GM12878 (cell line): ENCODE measurements at regions not wholly inside any gene's neighbourhood (a gene's known extent, or its start where the extent isn't known, plus 50 kb on each side); places are given as distances from the start of the nearest gene placed in this dataset.

Experiments
- ATAC-seq: fragments of 200-7000 bp; cut with Tn5 transposase; 3 replicates; pipeline ENCODE4 v1.9.1; 2020; ENCODE audit warnings: mild to moderate bottlenecking, moderate library complexity
- BruUV-seq: library from RNA; stranded (reverse); fragments of 400-500 nt; replicated peaks from 2 replicates; lab custom pipeline; 2021; lab: Mats Ljungman, UMichigan
- CTCF ChIA-PET: fragments of 300-600 bp; sonication (Branson Sonifier 250); formaldehyde crosslinking; extraction: SDS; loops from one replicate; lab custom pipeline; 2021; ENCODE audit warnings: inconsistent platforms; lab: Yijun Ruan, JAX
- POLR2A ChIA-PET: fragments of 350-600 bp; formaldehyde crosslinking; extraction: SDS; loops from one replicate; lab custom pipeline; 2021; ENCODE audit warnings: inconsistent platforms; lab: Charles Lee
- RAD21 ChIA-PET: fragments of 300-600 bp; sonication (Branson Sonifier 250); formaldehyde crosslinking; loops from one replicate; lab custom pipeline; 2023; ENCODE audit warnings: antibody characterized with exemption; ENCODE audit not compliant: unreplicated experiment; lab: Charles Lee
- SMC1A ChIA-PET: fragments of 300-600 bp; sonication (Branson Sonifier 250); formaldehyde crosslinking; loops from one replicate; lab custom pipeline; 2023; ENCODE audit not compliant: unreplicated experiment, uncharacterized antibody; lab: Charles Lee
- DNase-seq: peaks from one replicate; pipeline ENCODE4 v3.0.0-alpha.2; 2011; ENCODE audit warnings: low read depth, low spot score
- FAIRE-seq: peaks from 3 replicates; lab custom pipeline; 2011; peaks lifted over from hg19 to GRCh38; lab: Jason Lieb, UNC
- H2AFZ ChIP-seq: 2 replicates; pipeline ENCODE4 v1.6.0; 2011; ENCODE audit warnings: low read depth, low read length, control low read depth; ENCODE audit not compliant: control insufficient read depth
- H3K27ac ChIP-seq: 2 replicates; pipeline ENCODE4 v1.5.1; 2011; ENCODE audit warnings: control low read depth; ENCODE audit not compliant: control insufficient read depth, insufficient read depth
- H3K27me3 ChIP-seq, 2 experiments: replicated peaks in 1 of 2; 2 replicates each; pipeline versions ENCODE4 v1.6.0 to v1.6.1; 2011; ENCODE audit warnings: low read length in 1 of 2; ENCODE audit not compliant: control insufficient read depth in 2 of 2, insufficient read depth in 2 of 2
- H3K36me3 ChIP-seq, 2 experiments: 2 replicates each; pipeline ENCODE4 v1.5.1; 2011; ENCODE audit warnings: low read length in 1 of 2; ENCODE audit not compliant: control insufficient read depth in 2 of 2, insufficient read depth in 2 of 2
- H3K4me1 ChIP-seq: 2 replicates; pipeline ENCODE4 v1.6.1; 2011; ENCODE audit warnings: mild to moderate bottlenecking, low read length, moderate library complexity, mixed read lengths; ENCODE audit not compliant: control insufficient read depth, insufficient read depth
- H3K4me2 ChIP-seq: 2 replicates; pipeline ENCODE4 v1.6.0; 2011; ENCODE audit warnings: control low read depth; ENCODE audit not compliant: control insufficient read depth, insufficient read depth
- H3K4me3 ChIP-seq: fragments of 200-600 bp; sonication (generic); 2 replicates; pipeline ENCODE4 v1.5.1; 2016
- H3K79me2 ChIP-seq: 2 replicates; pipeline ENCODE4 v1.6.0; 2011; ENCODE audit warnings: low read length; ENCODE audit not compliant: control insufficient read depth, insufficient read depth
- H3K9ac ChIP-seq: 2 replicates; pipeline ENCODE4 v1.8.0; 2011; ENCODE audit warnings: low read length, control low read depth, mixed read lengths; ENCODE audit not compliant: control insufficient read depth, insufficient read depth
- H3K9me3 ChIP-seq: replicated peaks from 3 replicates; pipeline ENCODE4 v1.5.1; 2011; ENCODE audit warnings: mild to moderate bottlenecking, low read length; ENCODE audit not compliant: control insufficient read depth, insufficient read depth
- H4K20me1 ChIP-seq: 2 replicates; pipeline ENCODE4 v1.6.0; 2011; ENCODE audit not compliant: control insufficient read depth, insufficient read depth
- CREM ChIP-seq: IDR thresholded peaks from 2 replicates; pipeline ENCODE4 v1.6.1; 2014; ENCODE audit warnings: antibody characterized with exemption, low read depth
- FOXM1 ChIP-seq: IDR thresholded peaks from 2 replicates; pipeline ENCODE4 v1.6.1; 2012; ENCODE audit warnings: low read depth, mild to moderate bottlenecking, inconsistent platforms, low read length, moderate library complexity
- HCFC1 ChIP-seq: fragments of 150-350 bp; IDR thresholded peaks from 2 replicates; pipeline ENCODE4 v1.6.1; 2014; ENCODE audit warnings: low read length
- KAT2A ChIP-seq: conservative IDR thresholded peaks from 2 replicates; pipeline ENCODE4 v1.6.1; 2011; ENCODE audit warnings: low read depth, low read length; ENCODE audit not compliant: control insufficient read depth
- MTA2 ChIP-seq: fragments of 450-650 bp; IDR thresholded peaks from 2 replicates; pipeline ENCODE4 v1.6.1; 2016; ENCODE audit warnings: low read depth, mild to moderate bottlenecking, moderate library complexity
- POLR2A ChIP-seq: IDR thresholded peaks from 2 replicates; pipeline ENCODE4 v1.6.1; 2011; ENCODE audit warnings: low read depth, mild to moderate bottlenecking, low read length
- ZSCAN29 ChIP-seq: fragments of 450-650 bp; IDR thresholded peaks from 2 replicates; pipeline ENCODE4 v1.6.1; 2017; ENCODE audit warnings: mild to moderate bottlenecking, moderate library complexity
- WGBS: methylation state at CpG from one replicate; pipeline ENCODE4 v1.1.6; 2016; ENCODE audit warnings: low lambda C conversion rate; ENCODE audit not compliant: insufficient replicate concordance, insufficient coverage; ENCODE audit errors: missing lambda C conversion rate; 5-methylcytosine and 5-hydroxymethylcytosine counted together
- in situ Hi-C: fragments of 300-500 bp; cut with MboI; formaldehyde crosslinking; loops from 9 replicates; pipeline ENCODE4 v1.14.3; 2018; ENCODE audit warnings: mixed read lengths
- intact Hi-C: fragments of 100-400 bp; cut with micrococcal nuclease; formaldehyde crosslinking; loops from one replicate; pipeline ENCODE4 v1.14.2; 2022; ENCODE audit not compliant: unreplicated experiment
- TF ChIP-seq, protein P1 (sequence below): fragments of 450-650 bp; IDR thresholded peaks from 2 replicates; pipeline ENCODE4 v1.6.1; 2018; ENCODE audit warnings: borderline replicate concordance, mild to moderate bottlenecking; ENCODE audit not compliant: partially characterized antibody

DNA sequence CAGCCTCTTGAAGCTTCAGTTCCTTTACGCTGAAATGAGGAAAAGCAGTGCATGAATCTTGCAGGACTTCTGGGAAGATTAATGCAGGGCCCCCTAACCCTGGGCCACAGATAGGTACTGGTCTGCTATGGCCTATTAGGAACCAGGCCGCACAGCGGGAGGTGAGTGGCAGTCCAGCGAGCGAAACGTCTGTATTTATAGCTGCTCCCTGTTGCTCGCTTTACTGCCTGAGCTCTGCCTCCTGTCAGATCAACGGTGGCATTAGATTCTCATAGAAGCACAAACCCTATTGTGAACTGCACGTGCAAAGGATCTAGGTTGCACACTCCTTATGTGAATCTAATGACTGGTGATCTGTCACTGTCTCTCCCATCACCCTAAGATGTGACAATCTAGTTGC lies 130.2 kb downstream of the CHRM3 start:
- H3K36me3 ChIP-seq = no peaks in the 10 kb centered on the region
- ChIA-PET RAD21 (no interaction called here), CTCF (interaction anchor here (0.9 to 1.4 kb wide), 3 partner anchors 9 to 22 kb away, joined by 3 to 5 read pairs (median 4); no protein-coding TSS in a partner anchor)

More for the DNA sequence above, 130.2 kb downstream of the CHRM3 start:
- WGBS = 63% methylated on average over 9 of the region's 9 CpGs
- no peak for FAIRE-seq
- H3K9ac ChIP-seq = no peak overlapping the region
- TF ChIP-seq KAT2A (no peak), CREM (no peak), POLR2A (no peak), ZSCAN29 (no peak), FOXM1 (no peak), MTA2 (no peak), HCFC1 (no peak)
- TF ChIP-seq, protein P1, sequence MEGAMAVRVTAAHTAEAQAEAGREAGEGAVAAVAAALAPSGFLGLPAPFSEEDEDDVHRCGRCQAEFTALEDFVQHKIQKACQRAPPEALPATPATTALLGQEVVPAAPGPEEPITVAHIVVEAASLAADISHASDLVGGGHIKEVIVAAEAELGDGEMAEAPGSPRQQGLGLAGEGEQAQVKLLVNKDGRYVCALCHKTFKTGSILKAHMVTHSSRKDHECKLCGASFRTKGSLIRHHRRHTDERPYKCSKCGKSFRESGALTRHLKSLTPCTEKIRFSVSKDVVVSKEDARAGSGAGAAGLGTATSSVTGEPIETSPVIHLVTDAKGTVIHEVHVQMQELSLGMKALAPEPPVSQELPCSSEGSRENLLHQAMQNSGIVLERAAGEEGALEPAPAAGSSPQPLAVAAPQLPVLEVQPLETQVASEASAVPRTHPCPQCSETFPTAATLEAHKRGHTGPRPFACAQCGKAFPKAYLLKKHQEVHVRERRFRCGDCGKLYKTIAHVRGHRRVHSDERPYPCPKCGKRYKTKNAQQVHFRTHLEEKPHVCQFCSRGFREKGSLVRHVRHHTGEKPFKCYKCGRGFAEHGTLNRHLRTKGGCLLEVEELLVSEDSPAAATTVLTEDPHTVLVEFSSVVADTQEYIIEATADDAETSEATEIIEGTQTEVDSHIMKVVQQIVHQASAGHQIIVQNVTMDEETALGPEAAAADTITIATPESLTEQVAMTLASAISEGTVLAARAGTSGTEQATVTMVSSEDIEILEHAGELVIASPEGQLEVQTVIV = no peak
- H2AFZ ChIP-seq = no peak overlapping the region
- SMC1A ChIA-PET = interaction anchor here (1.0 kb wide), 1 partner anchor 10 kb away, joined by 3 read pairs; no protein-coding TSS in a partner anchor
- no peaks in the 10 kb centered on the region for H3K27me3 ChIP-seq
- H3K4me2 ChIP-seq = no peak overlapping the region
- no peaks in the 10 kb centered on the region for H3K79me2 ChIP-seq
- H3K4me3 ChIP-seq = no peak overlapping the region
- no peaks in the 10 kb centered on the region for H4K20me1 ChIP-seq
- no peaks in the 10 kb centered on the region for H3K4me1 ChIP-seq
- no peak for DNase-seq
- no peak overlapping the region for H3K27ac ChIP-seq
- no peaks in the 10 kb centered on the region for H3K9me3 ChIP-seq
- BruUV-seq = no TSS peak
- intact Hi-C loops (no loop called here), in situ Hi-C loops (no loop called here)
- POLR2A ChIA-PET = no interaction called here
- no peak for ATAC-seq
